RWPE1 (cell line): ENCODE measurements at regions not wholly inside any gene's neighbourhood (a gene's known extent, or its start where the extent isn't known, plus 50 kb on each side); places are given as distances from the start of the nearest gene placed in this dataset.

ENCODE experiments used
- CTCF ChIA-PET: fragments of 350-600 bp; sonication (Branson Sonifier 250); formaldehyde crosslinking; extraction: SDS; loops from one replicate; lab custom pipeline; 2021; lab: Yijun Ruan, JAX
- POLR2A ChIA-PET: fragments of 400-600 bp; formaldehyde crosslinking; extraction: SDS; loops from one replicate; lab custom pipeline; 2020; ENCODE audit warnings: antibody characterized with exemption; ENCODE audit not compliant: low non-redundant PET; lab: Yijun Ruan, JAX
- DNase-seq: peaks from one replicate; pipeline ENCODE4 v3.0.0; 2012; ENCODE audit warnings: low spot score
- H3K27ac ChIP-seq: fragments of 450-650 bp; 2 replicates; pipeline ENCODE4 v1.5.1; 2017
- CTCF ChIP-seq: fragments of 450-650 bp; conservative IDR thresholded peaks from 2 replicates; pipeline ENCODE4 v1.5.1; 2017; ENCODE audit warnings: low read depth, mild to moderate bottlenecking

- H3K27ac ChIP-seq, result no peak overlapping the region
- ChIA-PET POLR2A (no interaction called here), CTCF (no interaction called here)
- TF ChIP-seq CTCF, result no peak
- DNase-seq, result no peak
These were observed 238.4 kb downstream of the BRD1 start for GRCh38 chr22:49589301-49589700.

DNA sequence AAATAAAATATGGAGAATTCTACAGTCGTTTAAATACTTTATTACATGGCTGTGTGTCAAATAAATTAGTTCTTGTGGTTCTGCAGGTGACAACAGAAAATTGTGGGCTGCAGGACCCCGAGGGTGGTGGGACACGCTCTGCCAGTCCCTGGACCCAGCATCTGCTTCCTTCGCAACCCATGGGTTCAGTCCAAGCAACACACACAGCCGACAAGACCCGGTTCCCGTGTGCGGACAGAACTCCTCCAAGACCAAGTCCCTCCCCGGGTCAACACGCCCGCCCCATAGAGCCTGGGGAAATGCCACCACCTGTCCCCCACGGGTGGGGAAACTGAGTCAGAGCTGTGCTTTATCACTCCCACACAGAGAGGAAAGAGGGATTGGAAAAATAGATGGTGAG lies 238.9 kb downstream of the BRD1 start:
- ChIA-PET POLR2A (no interaction called here), CTCF (no interaction called here)
- no peak overlapping the region for H3K27ac ChIP-seq
- TF ChIP-seq CTCF, result no peak
- DNase-seq, result no peak

DNA sequence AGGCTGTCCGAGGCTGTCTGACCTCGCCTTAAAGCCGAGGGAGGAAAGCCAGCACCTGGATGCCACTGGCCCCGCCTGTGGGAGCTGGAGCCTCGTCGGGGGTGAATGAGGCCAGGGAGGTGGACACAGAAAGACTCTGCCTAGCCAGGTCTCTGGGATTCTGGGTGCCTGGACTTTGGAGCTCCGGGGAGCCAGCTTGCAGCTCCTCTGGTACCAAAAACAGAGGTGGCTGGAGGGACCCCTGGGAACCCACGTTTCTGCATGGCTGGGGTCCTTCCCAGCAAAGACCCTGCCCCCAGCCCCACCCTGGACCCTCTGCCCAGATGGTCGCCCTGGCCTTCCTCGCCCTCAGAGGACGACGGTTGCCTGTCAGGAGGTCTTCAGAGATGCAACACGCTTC lies 239.7 kb downstream of the BRD1 start:
- TF ChIP-seq CTCF, result no peak
- ChIA-PET POLR2A (no interaction called here), CTCF (no interaction called here)
- no peak for DNase-seq
- H3K27ac ChIP-seq, result no peak overlapping the region

DNA sequence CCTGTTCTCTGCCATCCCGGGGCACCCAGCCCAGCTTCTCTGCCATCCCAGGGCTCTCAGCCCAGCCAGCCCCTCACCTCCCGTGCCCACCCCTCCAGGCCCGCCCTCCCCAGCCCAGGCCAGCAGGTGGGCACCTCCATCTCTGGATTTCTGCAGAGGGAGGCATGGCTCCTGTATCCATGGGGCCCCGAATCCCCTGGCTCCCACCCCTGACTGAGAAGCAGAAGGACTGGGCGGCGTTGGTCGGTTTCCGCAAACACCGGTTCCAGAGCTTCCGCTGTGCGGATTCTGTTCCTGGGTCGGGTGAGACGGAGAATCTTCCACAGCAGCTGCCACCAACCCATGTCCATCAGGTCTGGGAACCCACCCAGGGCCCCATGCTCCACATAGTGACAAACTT lies 240.3 kb downstream of the BRD1 start:
- DNase-seq, result no peak
- TF ChIP-seq CTCF, result no peak
- ChIA-PET POLR2A (no interaction called here), CTCF (no interaction called here)
- no peak overlapping the region for H3K27ac ChIP-seq

- no peak for TF ChIP-seq CTCF
- CTCF ChIA-PET, result no interaction called here
- POLR2A ChIA-PET, result no interaction called here
- no peak overlapping the region for H3K27ac ChIP-seq
- no peak for DNase-seq
These were observed 240.8 kb downstream of the BRD1 start for GRCh38 chr22:49586873-49587272.

DNA sequence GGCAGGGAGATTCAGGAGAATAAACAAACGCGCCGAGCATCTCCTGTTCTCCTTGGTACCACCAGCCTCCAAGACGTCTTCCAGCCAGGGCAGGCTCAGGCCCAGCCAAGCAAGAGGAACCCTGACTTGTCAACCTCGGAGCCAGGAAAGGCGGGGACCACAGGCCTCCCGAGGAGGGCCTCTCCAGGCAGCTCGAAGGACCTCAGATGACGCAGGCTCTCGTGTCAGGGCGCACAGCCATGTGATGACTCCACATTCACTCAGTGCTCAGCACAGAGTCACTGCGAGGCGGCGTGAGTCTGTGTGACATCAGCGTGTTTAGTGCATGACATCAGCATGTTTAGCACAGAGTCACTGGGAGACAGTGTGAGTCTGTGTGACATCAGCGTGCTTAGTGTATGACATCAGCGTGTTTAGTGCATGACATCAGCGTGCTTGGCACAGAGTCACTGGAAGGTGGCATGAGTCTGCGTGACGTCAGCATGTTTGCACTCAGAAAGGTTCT lies 241.4 kb downstream of the BRD1 start:
- CTCF ChIA-PET, result no interaction called here
- POLR2A ChIA-PET, result no interaction called here
- no peak overlapping the region for H3K27ac ChIP-seq
- no peak for DNase-seq
- TF ChIP-seq CTCF, result no peak
